ENCODE measurements at regions not wholly inside any gene's neighbourhood (a gene's known extent, or its start where the extent isn't known, plus 50 kb on each side); places are given as distances from the start of the nearest gene placed in this dataset.

DNA sequence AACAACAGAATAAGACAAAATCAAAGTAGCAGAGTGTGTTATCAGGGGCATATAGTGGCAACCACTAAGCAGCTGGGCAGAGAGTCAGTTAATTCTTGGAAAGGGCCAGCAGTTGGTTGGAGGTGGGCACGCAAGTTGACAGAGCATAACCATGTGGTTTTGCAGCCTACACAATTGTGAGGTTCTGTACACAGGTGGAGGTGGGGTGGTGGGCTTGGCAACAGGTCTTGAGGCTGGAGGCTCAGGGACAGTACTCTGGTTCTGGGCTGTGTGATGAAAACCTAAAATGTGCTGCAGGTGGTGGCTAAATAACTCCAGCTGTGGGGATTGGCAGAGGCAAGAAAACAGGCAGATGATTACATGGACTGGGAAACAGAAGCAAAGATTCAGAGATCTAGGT, 1112.7 kb downstream of the PDHA2 start:
- POLR2A ChIA-PET (ENCODE audit: low non-redundant PET) = no interaction called here
- H3K27ac ChIP-seq = no peak overlapping the region
- TF ChIP-seq, protein P1, sequence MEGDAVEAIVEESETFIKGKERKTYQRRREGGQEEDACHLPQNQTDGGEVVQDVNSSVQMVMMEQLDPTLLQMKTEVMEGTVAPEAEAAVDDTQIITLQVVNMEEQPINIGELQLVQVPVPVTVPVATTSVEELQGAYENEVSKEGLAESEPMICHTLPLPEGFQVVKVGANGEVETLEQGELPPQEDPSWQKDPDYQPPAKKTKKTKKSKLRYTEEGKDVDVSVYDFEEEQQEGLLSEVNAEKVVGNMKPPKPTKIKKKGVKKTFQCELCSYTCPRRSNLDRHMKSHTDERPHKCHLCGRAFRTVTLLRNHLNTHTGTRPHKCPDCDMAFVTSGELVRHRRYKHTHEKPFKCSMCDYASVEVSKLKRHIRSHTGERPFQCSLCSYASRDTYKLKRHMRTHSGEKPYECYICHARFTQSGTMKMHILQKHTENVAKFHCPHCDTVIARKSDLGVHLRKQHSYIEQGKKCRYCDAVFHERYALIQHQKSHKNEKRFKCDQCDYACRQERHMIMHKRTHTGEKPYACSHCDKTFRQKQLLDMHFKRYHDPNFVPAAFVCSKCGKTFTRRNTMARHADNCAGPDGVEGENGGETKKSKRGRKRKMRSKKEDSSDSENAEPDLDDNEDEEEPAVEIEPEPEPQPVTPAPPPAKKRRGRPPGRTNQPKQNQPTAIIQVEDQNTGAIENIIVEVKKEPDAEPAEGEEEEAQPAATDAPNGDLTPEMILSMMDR (conservative IDR thresholded peaks at IDR 0.05; ENCODE audit: low read depth) = no peak
- CTCF ChIA-PET = no interaction called here
- DNase-seq (ENCODE audit: low spot score) = no peak

DNA sequence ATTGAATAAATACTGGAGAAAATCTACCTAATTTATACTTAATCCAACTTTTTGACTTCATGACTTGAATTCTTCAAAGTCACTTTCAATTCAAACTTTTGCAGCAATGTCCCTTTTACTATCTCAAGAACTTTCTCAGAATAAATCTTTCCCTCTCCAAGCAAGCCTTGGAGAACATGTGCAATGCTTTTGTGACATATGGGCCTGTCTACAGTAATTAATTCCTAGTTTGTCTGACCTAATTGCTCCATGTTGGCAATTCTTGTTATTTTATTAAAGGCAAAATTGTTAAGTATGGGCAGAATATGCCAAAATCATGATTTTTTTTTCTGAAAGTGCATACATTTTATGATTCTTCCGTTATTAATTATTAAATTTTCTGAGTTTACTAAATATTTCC, 1115.3 kb downstream of the PDHA2 start:
- no peak overlapping the region for H3K27ac ChIP-seq
- CTCF ChIA-PET = no interaction called here
- no peak for DNase-seq (ENCODE audit: low spot score)

GRCh38 chr4:96955691-96956090, 1115.8 kb downstream of the PDHA2 start:
- CTCF ChIA-PET = no interaction called here
- POLR2A ChIA-PET (ENCODE audit: low non-redundant PET) = no interaction called here
- no peak for DNase-seq (ENCODE audit: low spot score)
- TF ChIP-seq, protein P1 (conservative IDR thresholded peaks at IDR 0.05; ENCODE audit: low read depth) = no peak
- H3K27ac ChIP-seq = no peak overlapping the region

More for the DNA sequence above, 1115.3 kb downstream of the PDHA2 start:
- TF ChIP-seq, protein P1 (conservative IDR thresholded peaks at IDR 0.05; ENCODE audit: low read depth) = no peak
- POLR2A ChIA-PET (ENCODE audit: low non-redundant PET) = no interaction called here

DNA sequence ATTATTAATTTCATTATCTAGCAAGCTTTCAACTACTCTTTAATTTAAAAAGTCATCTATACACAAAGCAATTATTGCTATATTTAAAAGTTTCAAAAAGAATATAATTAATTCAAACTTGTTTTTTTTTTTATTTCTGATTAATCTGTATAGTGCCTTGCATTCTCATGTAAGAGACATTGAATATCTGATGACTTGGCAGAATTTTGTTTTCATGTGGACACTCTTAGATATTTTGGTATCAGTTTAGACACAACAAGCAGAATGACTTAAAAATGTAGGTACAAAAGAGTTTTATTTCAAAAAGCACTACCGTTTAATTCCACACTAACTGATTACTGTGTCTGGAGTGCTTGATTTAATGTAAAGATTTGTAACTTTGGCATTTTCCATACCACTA, 1129.6 kb downstream of the PDHA2 start:
- DNase-seq (ENCODE audit: low spot score) = no peak
- POLR2A ChIA-PET (ENCODE audit: low non-redundant PET) = no interaction called here
- no peak overlapping the region for H3K27ac ChIP-seq
- TF ChIP-seq, protein P1 (conservative IDR thresholded peaks at IDR 0.05; ENCODE audit: low read depth) = no peak
- CTCF ChIA-PET = interaction anchor here (0.6 kb wide), 1 partner anchor 198 kb away, joined by 3 read pairs; no protein-coding TSS in a partner anchor

GRCh38 chr4:96972920-96973319, 1133.0 kb downstream of the PDHA2 start:
- TF ChIP-seq, protein P1 (conservative IDR thresholded peaks at IDR 0.05; ENCODE audit: low read depth) = no peak
- POLR2A ChIA-PET (ENCODE audit: low non-redundant PET) = no interaction called here
- no peak for DNase-seq (ENCODE audit: low spot score)
- CTCF ChIA-PET = no interaction called here
- H3K27ac ChIP-seq = no peak overlapping the region

DNA sequence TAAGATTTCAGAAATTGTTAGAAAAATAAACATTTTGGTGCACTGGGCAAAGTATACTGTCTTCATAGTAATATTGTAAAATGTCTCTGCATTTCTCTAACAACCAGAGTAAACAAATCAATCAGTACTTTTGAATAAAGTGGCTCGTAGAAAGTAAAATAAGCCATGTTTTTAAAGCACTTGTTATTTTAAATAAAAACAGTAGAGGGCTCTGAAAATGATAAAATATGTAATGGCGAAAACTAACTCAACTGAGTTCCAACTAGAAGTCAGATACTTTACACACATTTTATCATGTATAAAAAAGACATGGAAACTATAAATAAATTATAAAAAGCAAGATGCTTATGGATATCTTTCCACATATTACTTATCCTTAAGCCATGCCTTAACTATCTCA, 1134.4 kb downstream of the PDHA2 start:
- TF ChIP-seq, protein P1 (conservative IDR thresholded peaks at IDR 0.05; ENCODE audit: low read depth) = no peak
- DNase-seq (ENCODE audit: low spot score) = no peak
- ChIA-PET CTCF (interaction anchor here (0.8 kb wide), 1 partner anchor 174 kb away, joined by 4 read pairs; no protein-coding TSS in a partner anchor), POLR2A (ENCODE audit: low non-redundant PET) (no interaction called here)
- H3K27ac ChIP-seq = no peak overlapping the region

GRCh38 chr4:96983830-96984229, 1143.9 kb downstream of the PDHA2 start:
- CTCF ChIA-PET = no interaction called here
- POLR2A ChIA-PET (ENCODE audit: low non-redundant PET) = no interaction called here
- no peak for DNase-seq (ENCODE audit: low spot score)
- H3K27ac ChIP-seq = no peak overlapping the region
- TF ChIP-seq, protein P1 (conservative IDR thresholded peaks at IDR 0.05; ENCODE audit: low read depth) = no peak
